ENCODE measurements at regions not wholly inside any gene's neighbourhood (a gene's known extent, or its start where the extent isn't known, plus 50 kb on each side); places are given as distances from the start of the nearest gene placed in this dataset.

DNA sequence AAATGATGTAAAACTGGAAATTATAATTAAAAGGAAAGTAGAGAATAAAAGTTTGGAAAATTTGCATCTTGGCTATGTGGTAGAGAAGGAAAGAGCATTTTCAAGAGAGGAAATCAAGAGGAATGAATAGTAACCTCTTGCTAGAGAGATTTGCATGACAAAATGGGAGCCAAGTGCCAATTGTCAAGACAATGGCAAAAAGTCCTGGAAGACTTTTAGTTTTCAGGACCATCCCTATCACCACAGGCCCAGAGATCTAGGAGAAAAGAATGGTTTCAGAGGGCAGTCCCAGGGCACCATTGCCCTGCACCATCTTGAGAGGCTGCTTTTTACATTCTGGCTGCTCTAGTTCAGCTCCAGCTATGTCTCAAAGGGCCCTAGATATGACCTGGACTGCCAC is 1427.6 kb downstream of the ZPLD1 start:
- BruUV-seq (replicated peaks) = no TSS peak
- no peaks in the 10 kb centered on the region for H3K36me3 Mint-ChIP-seq (ENCODE audit: insufficient read depth, unreplicated experiment)
- H3K27ac Mint-ChIP-seq (ENCODE audit: low read depth, unreplicated experiment) = no peak overlapping the region
- POLR2A ChIA-PET = no interaction called here
- no peaks in the 10 kb centered on the region for H3K9me3 Mint-ChIP-seq (ENCODE audit: unreplicated experiment)
- CTCF ChIA-PET = no interaction called here
- peaks cover 73% of the 10 kb centered on the region for H3K27me3 Mint-ChIP-seq (ENCODE audit: insufficient read depth, unreplicated experiment)
- TF ChIP-seq, protein P1, sequence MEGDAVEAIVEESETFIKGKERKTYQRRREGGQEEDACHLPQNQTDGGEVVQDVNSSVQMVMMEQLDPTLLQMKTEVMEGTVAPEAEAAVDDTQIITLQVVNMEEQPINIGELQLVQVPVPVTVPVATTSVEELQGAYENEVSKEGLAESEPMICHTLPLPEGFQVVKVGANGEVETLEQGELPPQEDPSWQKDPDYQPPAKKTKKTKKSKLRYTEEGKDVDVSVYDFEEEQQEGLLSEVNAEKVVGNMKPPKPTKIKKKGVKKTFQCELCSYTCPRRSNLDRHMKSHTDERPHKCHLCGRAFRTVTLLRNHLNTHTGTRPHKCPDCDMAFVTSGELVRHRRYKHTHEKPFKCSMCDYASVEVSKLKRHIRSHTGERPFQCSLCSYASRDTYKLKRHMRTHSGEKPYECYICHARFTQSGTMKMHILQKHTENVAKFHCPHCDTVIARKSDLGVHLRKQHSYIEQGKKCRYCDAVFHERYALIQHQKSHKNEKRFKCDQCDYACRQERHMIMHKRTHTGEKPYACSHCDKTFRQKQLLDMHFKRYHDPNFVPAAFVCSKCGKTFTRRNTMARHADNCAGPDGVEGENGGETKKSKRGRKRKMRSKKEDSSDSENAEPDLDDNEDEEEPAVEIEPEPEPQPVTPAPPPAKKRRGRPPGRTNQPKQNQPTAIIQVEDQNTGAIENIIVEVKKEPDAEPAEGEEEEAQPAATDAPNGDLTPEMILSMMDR (IDR thresholded peaks at IDR 0.05; ENCODE audit: unreplicated experiment) = no peak
- no peak overlapping the region for H3K4me3 Mint-ChIP-seq (ENCODE audit: unreplicated experiment)
- no peaks in the 10 kb centered on the region for H3K4me1 Mint-ChIP-seq (ENCODE audit: insufficient read depth, unreplicated experiment)
- intact Hi-C loops (cut with micrococcal nuclease) = no loop called here
- DNase-seq (ENCODE audit: unreplicated experiment) = no peak

DNA sequence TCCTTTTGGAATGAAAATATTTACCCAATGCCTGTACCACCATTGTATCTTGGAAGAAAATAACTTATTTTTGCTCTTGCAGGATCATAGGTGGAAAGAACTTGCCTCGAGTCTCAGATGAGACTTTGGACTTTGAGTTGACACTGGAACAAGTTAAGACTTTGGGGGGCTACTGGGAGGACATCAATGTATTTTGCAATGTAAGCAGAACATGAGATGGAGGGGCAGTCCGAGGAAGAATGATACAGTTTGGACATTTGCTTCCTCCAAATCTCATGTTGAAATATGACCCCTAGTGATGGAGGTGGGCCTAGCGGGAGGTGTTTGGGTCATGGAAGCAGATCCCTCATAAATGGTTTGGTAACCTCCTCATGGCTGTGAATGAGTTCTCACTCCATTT is 1428.6 kb downstream of the ZPLD1 start:
- intact Hi-C loops (cut with micrococcal nuclease) = no loop called here
- TF ChIP-seq, protein P1 (IDR thresholded peaks at IDR 0.05; ENCODE audit: unreplicated experiment) = no peak
- no peaks in the 10 kb centered on the region for H3K36me3 Mint-ChIP-seq (ENCODE audit: insufficient read depth, unreplicated experiment)
- H3K27me3 Mint-ChIP-seq (ENCODE audit: insufficient read depth, unreplicated experiment) = peaks cover 73% of the 10 kb centered on the region
- no peaks in the 10 kb centered on the region for H3K9me3 Mint-ChIP-seq (ENCODE audit: unreplicated experiment)
- no peak overlapping the region for H3K27ac Mint-ChIP-seq (ENCODE audit: low read depth, unreplicated experiment)
- H3K4me3 Mint-ChIP-seq (ENCODE audit: unreplicated experiment) = no peak overlapping the region
- DNase-seq (ENCODE audit: unreplicated experiment) = no peak
- BruUV-seq (replicated peaks) = no TSS peak
- POLR2A ChIA-PET = no interaction called here
- CTCF ChIA-PET = interaction anchor here (0.6 kb wide), 1 partner anchor 255 kb away, joined by 3 read pairs; no protein-coding TSS in a partner anchor
- no peaks in the 10 kb centered on the region for H3K4me1 Mint-ChIP-seq (ENCODE audit: insufficient read depth, unreplicated experiment)

DNA sequence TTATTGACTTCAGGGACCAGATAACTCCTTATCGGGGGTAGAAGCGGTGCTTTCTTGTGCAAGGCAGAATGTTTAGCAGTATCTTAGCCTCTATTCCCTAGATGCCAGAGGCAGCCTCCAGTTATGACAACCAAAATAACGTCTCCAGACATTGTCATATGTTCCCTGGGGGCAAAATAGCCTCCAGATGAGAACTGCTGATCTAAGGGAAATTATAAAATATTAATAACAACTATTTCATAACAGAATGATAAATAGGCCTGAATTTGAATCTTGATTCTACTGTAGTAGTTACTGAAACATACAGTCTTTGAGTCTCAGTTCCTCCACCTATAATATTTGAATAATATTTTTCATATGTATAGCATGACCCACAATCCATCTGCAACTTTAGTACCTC is 1431.3 kb downstream of the ZPLD1 start:
- CTCF ChIA-PET = interaction anchor here (0.7 kb wide), 1 partner anchor 24 kb away, joined by 4 read pairs; no protein-coding TSS in a partner anchor
- peaks cover 75% of the 10 kb centered on the region for H3K27me3 Mint-ChIP-seq (ENCODE audit: insufficient read depth, unreplicated experiment)

DNA sequence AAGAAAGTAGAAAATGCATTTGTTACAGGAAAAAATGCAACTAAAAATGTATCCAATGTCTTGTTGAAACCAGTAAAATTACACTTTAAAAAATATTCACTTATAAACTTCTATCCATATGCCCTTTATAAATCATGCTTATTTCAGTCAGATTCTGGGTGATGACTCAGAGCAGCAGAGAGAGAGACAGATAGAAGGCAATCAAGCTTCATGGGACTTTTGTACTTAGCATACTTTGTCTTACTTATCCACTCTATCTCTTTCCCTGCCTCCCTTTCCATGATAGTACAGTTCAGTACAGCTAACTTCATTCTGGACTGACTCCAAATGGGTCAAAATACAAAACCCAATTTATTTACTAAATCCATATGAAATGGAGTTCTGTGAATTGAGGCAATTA is 1438.2 kb downstream of the ZPLD1 start:
- no peak overlapping the region for H3K4me3 Mint-ChIP-seq (ENCODE audit: unreplicated experiment)
- intact Hi-C loops (cut with micrococcal nuclease) = no loop called here
- H3K4me1 Mint-ChIP-seq (ENCODE audit: insufficient read depth, unreplicated experiment) = no peaks in the 10 kb centered on the region
- no peak overlapping the region for H3K27ac Mint-ChIP-seq (ENCODE audit: low read depth, unreplicated experiment)
- H3K27me3 Mint-ChIP-seq (ENCODE audit: insufficient read depth, unreplicated experiment) = peaks cover 96% of the 10 kb centered on the region
- ChIA-PET POLR2A (no interaction called here), CTCF (interaction anchor here (0.7 kb wide), 1 partner anchor 1199 kb away, joined by 3 read pairs; no protein-coding TSS in a partner anchor)
- no peaks in the 10 kb centered on the region for H3K9me3 Mint-ChIP-seq (ENCODE audit: unreplicated experiment)
- TF ChIP-seq, protein P1 (IDR thresholded peaks at IDR 0.05; ENCODE audit: unreplicated experiment) = no peak
- DNase-seq (ENCODE audit: unreplicated experiment) = no peak
- no peaks in the 10 kb centered on the region for H3K36me3 Mint-ChIP-seq (ENCODE audit: insufficient read depth, unreplicated experiment)
- BruUV-seq (replicated peaks) = no TSS peak

More for the DNA sequence above, 1431.3 kb downstream of the ZPLD1 start:
- TF ChIP-seq, protein P1 (IDR thresholded peaks at IDR 0.05; ENCODE audit: unreplicated experiment) = no peak
- POLR2A ChIA-PET = no interaction called here
- Mint-ChIP-seq H3K4me1 (ENCODE audit: insufficient read depth, unreplicated experiment) (no peaks in the 10 kb centered on the region), H3K27ac (ENCODE audit: low read depth, unreplicated experiment) (no peak overlapping the region), H3K36me3 (ENCODE audit: insufficient read depth, unreplicated experiment) (no peaks in the 10 kb centered on the region), H3K4me3 (ENCODE audit: unreplicated experiment) (no peak overlapping the region), H3K9me3 (ENCODE audit: unreplicated experiment) (no peaks in the 10 kb centered on the region)
- no peak for DNase-seq (ENCODE audit: unreplicated experiment)
- BruUV-seq (replicated peaks) = no TSS peak
- intact Hi-C loops (cut with micrococcal nuclease) = no loop called here
